OCI-LY3 (cell line): ENCODE measurements at regions not wholly inside any gene's neighbourhood (a gene's known extent, or its start where the extent isn't known, plus 50 kb on each side); places are given as distances from the start of the nearest gene placed in this dataset.
"Not testable (repeated sequence)": the region's sequence is repeated elsewhere in the genome, so short reads cannot be mapped to it uniquely, and the experiment has no call there.

ENCODE experiments used
- H2AFZ ChIP-seq: fragments of 200-600, 300-600 bp; shearing (Covaris generic); 2 replicates; pipeline ENCODE4 v1.6.0; 2014; ENCODE audit warnings: antibody characterized with exemption, low read depth, low read length
- H3K27ac ChIP-seq: fragments of 200-600, 300-600 bp; sonication (generic); 2 replicates; pipeline ENCODE4 v1.5.1; 2014; ENCODE audit warnings: mild to moderate bottlenecking, low read length, moderate library complexity, mixed read lengths
- H3K27me3 ChIP-seq: fragments of 200-600, 300-600 bp; sonication (generic); 2 replicates; pipeline ENCODE4 v1.6.1; 2014; ENCODE audit warnings: low read depth, low read length, mixed read lengths
- H3K36me3 ChIP-seq: fragments of 200-600, 300-600 bp; sonication (generic); replicated peaks from 2 replicates; pipeline ENCODE3; 2014; ENCODE audit warnings: low read depth, low read length, mixed read lengths
- H3K4me1 ChIP-seq: fragments of 300-600, 200-600 bp; sonication (generic); 2 replicates; pipeline ENCODE4 v1.6.1; 2014; ENCODE audit warnings: low read length, mixed read lengths
- H3K4me2 ChIP-seq: fragments of 200-600, 300-600 bp; sonication (generic); 2 replicates; pipeline ENCODE4 v1.6.1; 2014; ENCODE audit warnings: low read length, mixed read lengths
- H3K4me3 ChIP-seq: fragments of 300-600, 200-600 bp; sonication (generic); 2 replicates; pipeline ENCODE4 v1.5.1; 2014; ENCODE audit warnings: antibody characterized with exemption, mild to moderate bottlenecking, low read length, moderate library complexity
- H3K79me2 ChIP-seq: fragments of 300-600, 200-600 bp; shearing (Covaris generic); 2 replicates; pipeline ENCODE4 v1.6.1; 2014; ENCODE audit warnings: mild to moderate bottlenecking, low read length, mixed read lengths
- H3K9ac ChIP-seq: fragments of 300-600, 200-600 bp; shearing (Covaris generic); 2 replicates; pipeline ENCODE4 v1.6.0; 2014; ENCODE audit warnings: mild to moderate bottlenecking, low read length, moderate library complexity
- H3K9me3 ChIP-seq: fragments of 200-600, 300-600 bp; shearing (Covaris generic); 2 replicates; pipeline ENCODE4 v1.6.1; 2014; ENCODE audit warnings: low read length, mixed read lengths; ENCODE audit not compliant: insufficient read depth
- H4K20me1 ChIP-seq: fragments of 200-600, 300-600 bp; sonication (generic); 2 replicates; pipeline ENCODE4 v1.6.1; 2016; ENCODE audit warnings: low read length, mixed read lengths; ENCODE audit not compliant: insufficient read depth
- CTCF ChIP-seq: fragments of 200-600, 300-600 bp; sonication (generic); IDR thresholded peaks from 2 replicates; pipeline ENCODE4 v1.5.1; 2014; ENCODE audit warnings: antibody characterized with exemption, low read length, low read depth

- not testable (repeated sequence) for H3K4me2 ChIP-seq, H3K4me3 ChIP-seq, H2AFZ ChIP-seq, H3K79me2 ChIP-seq, H3K9ac ChIP-seq, H4K20me1 ChIP-seq, H3K36me3 ChIP-seq, H3K4me1 ChIP-seq, H3K27me3 ChIP-seq, H3K27ac ChIP-seq, H3K9me3 ChIP-seq
These were observed 120.3 kb upstream of the ZNF195 start for GRCh38 chr11:3499198-3499597.

GRCh38 chr11:3498356-3498755 is 119.4 kb upstream of the ZNF195 start:
- H2AFZ ChIP-seq, H3K9ac ChIP-seq, H3K79me2 ChIP-seq, H3K27ac ChIP-seq, H3K4me1 ChIP-seq, H4K20me1 ChIP-seq, H3K4me3 ChIP-seq, H3K27me3 ChIP-seq, H3K36me3 ChIP-seq, H3K9me3 ChIP-seq, H3K4me2 ChIP-seq: not testable (repeated sequence)

GRCh38 chr11:3493152-3493551 is 114.2 kb upstream of the ZNF195 start:
- H4K20me1 ChIP-seq, H3K9ac ChIP-seq, H3K27me3 ChIP-seq, H3K4me2 ChIP-seq, H3K4me1 ChIP-seq, H2AFZ ChIP-seq, H3K9me3 ChIP-seq, H3K36me3 ChIP-seq, H3K79me2 ChIP-seq, H3K27ac ChIP-seq, H3K4me3 ChIP-seq: not testable (repeated sequence)

GRCh38 chr11:3488003-3488402 is 109.1 kb upstream of the ZNF195 start:
- H3K9ac ChIP-seq, H3K27me3 ChIP-seq, H4K20me1 ChIP-seq, H3K4me1 ChIP-seq, H3K4me3 ChIP-seq, H3K79me2 ChIP-seq, H3K36me3 ChIP-seq, H2AFZ ChIP-seq, H3K4me2 ChIP-seq, H3K27ac ChIP-seq, H3K9me3 ChIP-seq: not testable (repeated sequence)

GRCh38 chr11:3485737-3486136 is 106.8 kb upstream of the ZNF195 start:
- not testable (repeated sequence) for H2AFZ ChIP-seq, H3K36me3 ChIP-seq, H3K79me2 ChIP-seq, H3K9me3 ChIP-seq, H3K27me3 ChIP-seq, H4K20me1 ChIP-seq, H3K4me3 ChIP-seq, H3K27ac ChIP-seq, H3K4me2 ChIP-seq, H3K4me1 ChIP-seq, H3K9ac ChIP-seq

- peak; percentile 49 for TF ChIP-seq CTCF
- H3K79me2 ChIP-seq, H3K9me3 ChIP-seq, H3K4me1 ChIP-seq, H3K9ac ChIP-seq, H3K36me3 ChIP-seq, H4K20me1 ChIP-seq, H3K27me3 ChIP-seq, H2AFZ ChIP-seq, H3K27ac ChIP-seq: not testable (repeated sequence)
- Histone ChIP-seq H3K4me2 (peak overlapping the region; percentile 63), H3K4me3 (peak overlapping the region; percentile 59)
These were observed 98.3 kb upstream of the ZNF195 start for GRCh38 chr11:3476937-3477885.
